H7 (cell line): ENCODE measurements at regions not wholly inside any gene's neighbourhood (a gene's known extent, or its start where the extent isn't known, plus 50 kb on each side); places are given as distances from the start of the nearest gene placed in this dataset.

ENCODE experiments used
- DNase-seq: peaks from one replicate; pipeline ENCODE4 v3.0.0; 2012
- H3K27me3 ChIP-seq: 2 replicates; pipeline ENCODE4 v1.6.0; 2011; ENCODE audit warnings: mild to moderate bottlenecking, low read length; ENCODE audit not compliant: control insufficient read depth, insufficient read depth
- H3K36me3 ChIP-seq: replicated peaks from 2 replicates; pipeline ENCODE4 v1.5.1; 2011; ENCODE audit warnings: low read length; ENCODE audit not compliant: control insufficient read depth, insufficient read depth
- H3K4me3 ChIP-seq: 2 replicates; pipeline ENCODE4 v1.5.1; 2011; ENCODE audit warnings: low read depth, mild to moderate bottlenecking, control low read depth, low read length, moderate library complexity; ENCODE audit not compliant: insufficient read depth

DNA sequence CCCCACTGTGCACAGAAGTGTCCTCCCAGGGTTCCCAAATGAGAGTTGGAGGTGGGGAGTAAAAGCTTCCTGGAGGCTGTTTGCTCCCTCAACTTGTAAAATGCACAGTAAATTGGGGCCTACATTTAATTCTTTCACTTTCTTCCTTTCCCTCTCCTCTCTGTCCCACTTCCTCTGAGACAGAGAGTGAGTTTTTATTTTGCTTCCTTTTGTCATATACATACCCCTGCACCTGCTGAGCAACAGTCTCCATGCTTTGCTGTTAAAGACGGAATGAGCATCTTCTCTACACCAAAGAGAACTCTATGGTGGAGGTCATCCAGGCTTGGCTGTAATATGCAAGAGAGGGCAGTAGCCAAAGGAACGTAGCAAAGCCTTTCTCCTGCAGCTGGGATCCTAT, 79.3 kb upstream of the VAV3 start:
- no peaks in the 10 kb centered on the region for H3K27me3 ChIP-seq
- no peak overlapping the region for H3K4me3 ChIP-seq
- DNase-seq, result no peak
- no peaks in the 10 kb centered on the region for H3K36me3 ChIP-seq

- no peak for DNase-seq
- H3K36me3 ChIP-seq, result no peaks in the 10 kb centered on the region
- no peaks in the 10 kb centered on the region for H3K27me3 ChIP-seq
- H3K4me3 ChIP-seq, result no peak overlapping the region
These were observed 78.7 kb upstream of the VAV3 start for GRCh38 chr1:108043707-108044106.

GRCh38 chr1:108042610-108043009, 77.6 kb upstream of the VAV3 start:
- DNase-seq, result no peak
- Histone ChIP-seq H3K4me3 (no peak overlapping the region), H3K27me3 (no peaks in the 10 kb centered on the region), H3K36me3 (no peaks in the 10 kb centered on the region)

DNA sequence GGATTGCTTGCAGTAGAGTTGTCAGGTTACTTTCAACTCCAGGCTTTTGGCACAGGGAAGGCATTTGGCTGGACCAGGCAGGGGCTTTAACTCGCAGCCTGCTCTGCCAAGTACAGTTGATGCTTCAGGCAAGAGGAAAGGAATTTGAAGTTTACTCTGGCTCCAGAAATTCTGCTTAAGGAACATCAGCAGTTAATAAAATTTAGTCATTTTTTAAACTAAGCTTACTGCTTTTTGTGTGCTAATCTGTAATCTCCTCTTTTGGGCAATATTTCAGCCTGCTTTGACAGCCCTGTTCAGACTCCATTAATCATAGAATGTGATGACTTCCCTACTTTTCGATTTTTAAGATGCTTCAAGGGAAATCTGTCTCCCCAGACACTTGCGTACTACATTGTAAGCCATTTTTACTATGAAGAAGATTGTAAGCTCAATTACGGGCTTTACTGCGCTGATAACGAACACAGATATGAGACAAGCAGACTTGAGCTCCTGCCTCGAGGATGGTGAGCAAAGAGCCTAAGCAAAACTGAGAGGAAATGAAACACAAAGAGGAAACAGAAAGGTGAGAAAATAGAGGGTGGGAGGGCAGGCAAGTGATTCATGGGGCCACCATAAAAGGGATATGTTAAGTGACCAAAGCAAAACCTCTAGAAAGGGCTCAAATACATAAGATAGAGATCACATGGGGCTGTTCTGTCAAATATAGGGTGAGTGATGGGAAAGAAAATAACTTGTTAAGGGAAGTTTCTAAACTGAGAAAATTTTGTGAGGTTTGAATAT, 76.6 kb upstream of the VAV3 start:
- no peak for DNase-seq
- no peak overlapping the region for H3K4me3 ChIP-seq
- no peaks in the 10 kb centered on the region for H3K27me3 ChIP-seq
- no peaks in the 10 kb centered on the region for H3K36me3 ChIP-seq

DNA sequence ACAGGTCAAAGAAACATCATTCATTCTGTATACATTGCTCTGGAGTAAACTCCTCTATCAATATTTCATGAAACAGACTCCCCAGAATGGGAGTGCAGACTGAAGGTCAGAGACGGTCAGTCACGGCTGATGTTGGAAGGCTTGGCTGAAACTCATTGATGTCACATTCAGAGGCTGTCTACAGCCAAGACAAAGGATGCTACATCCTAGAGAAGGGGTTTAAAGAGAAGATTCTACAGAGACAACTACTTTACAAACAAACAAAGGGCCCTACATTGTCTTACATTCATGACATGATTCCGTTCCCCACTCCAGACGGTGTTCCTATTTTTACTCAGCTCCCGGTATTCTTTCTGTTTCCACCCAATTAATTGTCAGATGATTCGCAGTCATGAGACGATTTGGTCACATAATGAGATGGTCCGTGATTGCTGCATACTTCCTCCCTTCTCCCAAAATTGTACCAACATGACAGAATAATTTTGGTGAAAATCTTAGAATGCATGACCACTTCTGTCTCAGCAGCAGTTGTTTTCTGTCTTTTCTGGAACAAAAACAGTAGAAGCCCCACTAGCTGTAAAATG, 73.8 kb upstream of the VAV3 start:
- H3K36me3 ChIP-seq, result no peaks in the 10 kb centered on the region
- DNase-seq, result no peak
- no peak overlapping the region for H3K4me3 ChIP-seq
- H3K27me3 ChIP-seq, result no peaks in the 10 kb centered on the region

- H3K36me3 ChIP-seq, result no peaks in the 10 kb centered on the region
- no peaks in the 10 kb centered on the region for H3K27me3 ChIP-seq
These were observed 72.0 kb upstream of the VAV3 start for GRCh38 chr1:108036796-108037562.

DNA sequence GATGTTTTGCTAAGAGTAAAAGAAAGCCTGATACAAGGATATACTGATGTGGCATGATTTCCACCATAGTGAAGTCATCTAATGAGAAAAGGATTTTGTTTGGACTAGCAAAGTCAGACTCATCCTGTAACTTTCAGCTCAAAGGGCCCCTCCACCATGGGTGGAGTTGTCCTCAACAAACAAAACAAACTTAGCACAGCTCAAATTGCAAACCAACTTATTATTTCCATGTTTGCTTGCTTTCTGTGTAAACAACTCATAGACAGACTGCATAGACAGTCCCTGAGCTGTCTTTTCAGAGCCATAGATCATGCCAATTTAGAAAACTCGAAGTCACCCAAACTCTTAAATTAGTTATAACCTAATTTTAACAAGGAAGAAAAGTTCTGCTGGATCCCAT, 69.4 kb upstream of the VAV3 start:
- Histone ChIP-seq H3K4me3 (no peak overlapping the region), H3K27me3 (no peaks in the 10 kb centered on the region), H3K36me3 (no peaks in the 10 kb centered on the region)
- DNase-seq, result no peak

More at GRCh38 chr1:108036796-108037562, 72.0 kb upstream of the VAV3 start:
- no peak overlapping the region for H3K4me3 ChIP-seq
- no peak for DNase-seq

- H3K36me3 ChIP-seq, result no peaks in the 10 kb centered on the region
- H3K4me3 ChIP-seq, result no peak overlapping the region
- H3K27me3 ChIP-seq, result no peaks in the 10 kb centered on the region
- no peak for DNase-seq
These were observed 68.6 kb upstream of the VAV3 start for GRCh38 chr1:108033550-108033951.

GRCh38 chr1:108028841-108029388, 63.9 kb upstream of the VAV3 start:
- Histone ChIP-seq H3K36me3 (no peaks in the 10 kb centered on the region), H3K27me3 (no peaks in the 10 kb centered on the region), H3K4me3 (no peak overlapping the region)
- no peak for DNase-seq

DNA sequence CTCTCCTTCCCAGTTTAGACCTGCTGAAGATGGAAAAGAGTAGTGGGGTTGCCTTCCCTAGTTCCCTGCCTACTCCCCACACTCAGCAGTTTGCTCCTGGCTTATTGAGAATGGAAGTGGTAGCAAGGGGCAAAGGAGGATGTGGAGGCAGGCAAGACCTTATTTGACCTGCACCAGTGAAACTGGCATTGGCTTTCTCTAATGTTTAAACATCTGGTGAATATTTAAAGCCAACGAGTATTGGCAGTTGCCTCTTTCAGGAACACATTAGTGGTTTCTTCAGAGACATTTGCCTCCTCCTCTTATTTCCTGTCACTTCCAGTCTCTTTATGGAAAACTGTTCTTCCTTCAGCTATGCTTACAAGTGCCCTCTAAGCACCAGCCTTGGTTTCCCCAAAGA, 62.4 kb upstream of the VAV3 start:
- Histone ChIP-seq H3K27me3 (no peaks in the 10 kb centered on the region), H3K36me3 (no peaks in the 10 kb centered on the region), H3K4me3 (no peak overlapping the region)
- no peak for DNase-seq

- Histone ChIP-seq H3K27me3 (no peaks in the 10 kb centered on the region), H3K4me3 (no peak overlapping the region), H3K36me3 (no peaks in the 10 kb centered on the region; the same call in 1 of the 2 replicates)
- DNase-seq, result no peak
These were observed 52.7 kb upstream of the VAV3 start for GRCh38 chr1:108017698-108018097.

DNA sequence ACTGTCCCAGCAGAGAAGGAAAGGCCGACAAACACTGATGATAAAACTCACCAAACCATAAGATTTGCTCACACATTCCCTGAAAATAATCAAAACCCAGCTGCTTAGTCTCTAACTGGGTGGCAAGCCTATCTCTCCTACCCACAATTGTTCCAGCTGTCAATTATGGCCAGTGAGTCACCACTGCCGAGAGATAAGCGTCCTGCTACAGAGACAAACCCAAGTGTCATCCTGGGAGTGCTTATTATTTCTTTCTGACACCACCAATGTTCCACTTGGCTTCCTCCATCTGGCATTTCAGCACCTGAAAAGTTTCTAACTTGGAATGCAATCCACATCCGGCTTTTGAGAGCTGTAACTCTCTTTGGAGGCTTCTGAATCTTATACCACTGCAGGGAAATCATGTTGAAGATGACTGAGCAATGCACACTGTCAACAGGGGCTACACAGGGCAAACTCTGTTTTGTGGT, 51.5 kb upstream of the VAV3 start:
- no peak overlapping the region for H3K4me3 ChIP-seq
- no peak for DNase-seq
- no peaks in the 10 kb centered on the region; the same call in 1 of the 2 replicates for H3K36me3 ChIP-seq
- no peaks in the 10 kb centered on the region for H3K27me3 ChIP-seq
